Peyer's patch (tissue), 4 donors: ENCODE measurements at regions not wholly inside any gene's neighbourhood (a gene's known extent, or its start where the extent isn't known, plus 50 kb on each side); places are given as distances from the start of the nearest gene placed in this dataset.

Source experiments
- CTCF ChIP-seq, 6 experiments: fragments of 450-650 bp in 4 of 6; fragments of 200-600 bp in 2 of 6; sonication (generic) in 1 of 6; IDR thresholded peaks; one replicate each; pipeline ENCODE4 v1.5.1; 2017 to 2019; ENCODE audit warnings: antibody characterized with exemption in 6 of 6, mild to moderate bottlenecking in 3 of 6, moderate library complexity in 1 of 6
- POLR2A ChIP-seq, 2 donors: fragments of 450-650 bp; IDR thresholded peaks; one replicate each; pipeline ENCODE4 v1.5.1; 2017; ENCODE audit warnings: antibody characterized with exemption in 2 of 2, mild to moderate bottlenecking in 2 of 2, moderate library complexity in 2 of 2

GRCh38 chr2:165530-165929, 98.3 kb downstream of the SH3YL1 start:
- TF ChIP-seq CTCF (IDR thresholded peaks at IDR 0.05): no peak
- TF ChIP-seq POLR2A (IDR thresholded peaks at IDR 0.05): no peak
